ENCODE measurements at regions not wholly inside any gene's neighbourhood (a gene's known extent, or its start where the extent isn't known, plus 50 kb on each side); places are given as distances from the start of the nearest gene placed in this dataset.

GRCh38 chr10:128242641-128243040 is 116.4 kb upstream of the MKI67 start:
- TF ChIP-seq, protein P1, sequence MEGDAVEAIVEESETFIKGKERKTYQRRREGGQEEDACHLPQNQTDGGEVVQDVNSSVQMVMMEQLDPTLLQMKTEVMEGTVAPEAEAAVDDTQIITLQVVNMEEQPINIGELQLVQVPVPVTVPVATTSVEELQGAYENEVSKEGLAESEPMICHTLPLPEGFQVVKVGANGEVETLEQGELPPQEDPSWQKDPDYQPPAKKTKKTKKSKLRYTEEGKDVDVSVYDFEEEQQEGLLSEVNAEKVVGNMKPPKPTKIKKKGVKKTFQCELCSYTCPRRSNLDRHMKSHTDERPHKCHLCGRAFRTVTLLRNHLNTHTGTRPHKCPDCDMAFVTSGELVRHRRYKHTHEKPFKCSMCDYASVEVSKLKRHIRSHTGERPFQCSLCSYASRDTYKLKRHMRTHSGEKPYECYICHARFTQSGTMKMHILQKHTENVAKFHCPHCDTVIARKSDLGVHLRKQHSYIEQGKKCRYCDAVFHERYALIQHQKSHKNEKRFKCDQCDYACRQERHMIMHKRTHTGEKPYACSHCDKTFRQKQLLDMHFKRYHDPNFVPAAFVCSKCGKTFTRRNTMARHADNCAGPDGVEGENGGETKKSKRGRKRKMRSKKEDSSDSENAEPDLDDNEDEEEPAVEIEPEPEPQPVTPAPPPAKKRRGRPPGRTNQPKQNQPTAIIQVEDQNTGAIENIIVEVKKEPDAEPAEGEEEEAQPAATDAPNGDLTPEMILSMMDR (IDR thresholded peaks at IDR 0.05; ENCODE audit: insufficient read depth, low read depth, low read length, missing control alignments): no peak
- DNase-seq (ENCODE audit: low read depth): no peak

DNA sequence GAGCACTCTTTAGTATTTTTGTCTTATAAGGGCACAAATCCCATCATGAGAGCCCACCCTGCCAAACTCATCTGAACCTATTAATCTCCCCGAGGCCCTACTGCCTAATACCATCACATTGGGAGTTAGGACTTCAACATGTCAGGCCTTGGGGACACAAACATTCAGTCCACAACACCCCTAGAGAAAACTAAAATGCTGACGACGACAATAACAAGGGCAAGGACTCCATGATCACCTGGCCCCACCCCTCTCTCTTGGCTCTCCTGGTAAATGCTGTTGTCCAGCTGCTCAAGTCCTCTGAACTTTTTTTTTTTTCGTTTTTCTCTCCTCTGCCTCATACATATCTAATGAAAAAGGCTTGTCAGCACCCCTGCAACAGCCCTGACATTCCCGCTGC is 118.8 kb upstream of the MKI67 start:
- TF ChIP-seq, protein P1 (IDR thresholded peaks at IDR 0.05; ENCODE audit: insufficient read depth, low read depth, low read length, missing control alignments): no peak
- no peak for DNase-seq (ENCODE audit: low read depth)
- no peak overlapping the region for H3K4me3 ChIP-seq (ENCODE audit: low read depth, low read length)

More at GRCh38 chr10:128242641-128243040, 116.4 kb upstream of the MKI67 start:
- H3K4me3 ChIP-seq (ENCODE audit: low read depth, low read length): no peak overlapping the region

DNA sequence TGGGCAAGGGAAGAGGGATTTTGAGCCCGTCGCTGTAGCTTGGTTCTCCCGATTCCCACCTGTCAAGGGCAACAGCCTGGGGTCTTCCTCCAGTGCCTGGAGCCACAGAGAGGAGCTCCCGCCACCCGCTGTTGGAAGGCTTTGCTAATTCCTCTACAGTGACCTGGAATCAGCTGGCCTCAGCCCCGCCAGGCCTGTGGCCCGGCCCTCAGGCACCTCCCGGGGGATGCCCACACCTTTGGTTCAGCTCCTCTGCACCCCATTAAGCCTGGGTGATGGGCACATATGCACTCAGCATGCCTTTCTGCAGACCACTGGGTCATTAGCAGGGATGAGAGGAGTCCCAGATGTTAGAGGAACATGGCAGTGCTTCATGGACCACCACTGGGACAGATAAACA is 121.4 kb upstream of the MKI67 start:
- DNase-seq (ENCODE audit: low read depth): no peak
- TF ChIP-seq, protein P1 (IDR thresholded peaks at IDR 0.05; ENCODE audit: insufficient read depth, low read depth, low read length, missing control alignments): no peak

GRCh38 chr10:128254476-128254875 is 128.3 kb upstream of the MKI67 start:
- TF ChIP-seq, protein P1 (IDR thresholded peaks at IDR 0.05; ENCODE audit: insufficient read depth, low read depth, low read length, missing control alignments): no peak
- H3K4me3 ChIP-seq (ENCODE audit: low read depth, low read length): no peak overlapping the region
- DNase-seq (ENCODE audit: low read depth): no peak

More for the DNA sequence above, 121.4 kb upstream of the MKI67 start:
- no peak overlapping the region for H3K4me3 ChIP-seq (ENCODE audit: low read depth, low read length)

- TF ChIP-seq, protein P1 (IDR thresholded peaks at IDR 0.05; ENCODE audit: insufficient read depth, low read depth, low read length, missing control alignments): no peak
- no peak for DNase-seq (ENCODE audit: low read depth)
Observed at GRCh38 chr10:128257428-128257827, 131.2 kb upstream of the MKI67 start.

DNA sequence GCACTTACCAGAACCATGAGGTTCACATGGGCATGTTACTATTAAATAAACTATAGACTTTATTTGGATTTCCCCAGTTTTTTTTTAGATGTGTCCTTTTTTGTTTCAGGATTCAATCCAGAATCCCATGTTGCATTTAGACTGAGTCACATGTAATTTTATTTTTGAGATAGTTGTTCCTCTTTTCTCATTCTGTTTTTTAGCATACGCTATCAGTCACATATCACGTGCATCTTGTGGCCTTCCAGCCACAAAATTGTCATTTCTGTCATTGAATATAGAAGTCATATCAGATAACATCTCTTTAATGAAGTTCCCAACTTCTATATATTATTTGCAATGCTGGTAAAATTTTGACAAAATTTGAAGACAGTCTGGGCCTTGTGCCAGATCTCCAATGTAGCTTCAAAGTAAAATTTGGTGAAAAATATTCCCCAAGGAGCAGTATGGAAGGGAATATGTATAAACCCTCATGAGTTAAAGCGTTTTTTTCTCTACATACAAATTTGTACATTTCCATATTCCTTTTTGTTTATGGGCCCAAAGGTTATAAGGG is 132.3 kb upstream of the MKI67 start:
- DNase-seq (ENCODE audit: low read depth): no peak
- no peak overlapping the region for H3K4me3 ChIP-seq (ENCODE audit: low read depth, low read length)
- TF ChIP-seq, protein P1 (IDR thresholded peaks at IDR 0.05; ENCODE audit: insufficient read depth, low read depth, low read length, missing control alignments): no peak

More at GRCh38 chr10:128257428-128257827, 131.2 kb upstream of the MKI67 start:
- no peak overlapping the region for H3K4me3 ChIP-seq (ENCODE audit: low read depth, low read length)

Data from GM12865 (cell line).